Subcutaneous abdominal adipose tissue (tissue), 5 donors: ENCODE measurements at regions not wholly inside any gene's neighbourhood (a gene's known extent, or its start where the extent isn't known, plus 50 kb on each side); places are given as distances from the start of the nearest gene placed in this dataset.

Source experiments
- H3K27ac ChIP-seq: one replicate; pipeline ENCODE4 v1.7.0; 2013; ENCODE audit warnings: low read depth, mild to moderate bottlenecking, inconsistent platforms, low read length, moderate library complexity
- H3K27me3 ChIP-seq, 5 donors: one replicate each; pipeline ENCODE4 v1.7.0; 2013; ENCODE audit warnings: low read length in 5 of 5, inconsistent platforms in 1 of 5; ENCODE audit not compliant: control insufficient read depth in 5 of 5, insufficient read depth in 4 of 5
- H3K36me3 ChIP-seq, 5 donors: one replicate each; pipeline ENCODE4 v1.7.0; 2013; ENCODE audit warnings: low read length in 5 of 5; ENCODE audit not compliant: control insufficient read depth in 5 of 5, insufficient read depth in 5 of 5
- H3K4me1 ChIP-seq, 5 donors: one replicate each; pipeline ENCODE4 v1.7.0; 2013; ENCODE audit warnings: low read length in 5 of 5, mild to moderate bottlenecking in 3 of 5, moderate library complexity in 1 of 5; ENCODE audit not compliant: control insufficient read depth in 5 of 5, insufficient read depth in 5 of 5
- H3K4me3 ChIP-seq, 5 donors: one replicate each; pipeline ENCODE4 v1.7.0; 2013; ENCODE audit warnings: low read length in 5 of 5, low read depth in 1 of 5
- H3K9ac ChIP-seq, 5 donors: one replicate each; pipeline ENCODE4 v1.7.0; 2013; ENCODE audit warnings: low read length in 5 of 5, mild to moderate bottlenecking in 4 of 5, moderate library complexity in 3 of 5
- H3K9me3 ChIP-seq, 5 donors: one replicate each; pipeline ENCODE4 v1.7.0; 2013; ENCODE audit warnings: low read length in 5 of 5; ENCODE audit not compliant: control insufficient read depth in 5 of 5
- donor health status: healthy.
- donor health status: healthy.
- donor health status: healthy.
- donor health status: healthy.
- donor health status: healthy.

GRCh38 chr2:228549441-228550007 lies 368.0 kb upstream of the SPHKAP start:
- Histone ChIP-seq H3K9me3 (peaks cover 0 to 12% (median 4%) of the 10 kb centered on the region in 5 donors), H3K9ac (no peak overlapping the region), H3K27ac (no peak overlapping the region), H3K4me1 (peaks cover 0 to 13% (median 4%) of the 10 kb centered on the region in 5 donors), H3K27me3 (no peaks in the 10 kb centered on the region), H3K4me3 (no peak overlapping the region), H3K36me3 (no peaks in the 10 kb centered on the region)

DNA sequence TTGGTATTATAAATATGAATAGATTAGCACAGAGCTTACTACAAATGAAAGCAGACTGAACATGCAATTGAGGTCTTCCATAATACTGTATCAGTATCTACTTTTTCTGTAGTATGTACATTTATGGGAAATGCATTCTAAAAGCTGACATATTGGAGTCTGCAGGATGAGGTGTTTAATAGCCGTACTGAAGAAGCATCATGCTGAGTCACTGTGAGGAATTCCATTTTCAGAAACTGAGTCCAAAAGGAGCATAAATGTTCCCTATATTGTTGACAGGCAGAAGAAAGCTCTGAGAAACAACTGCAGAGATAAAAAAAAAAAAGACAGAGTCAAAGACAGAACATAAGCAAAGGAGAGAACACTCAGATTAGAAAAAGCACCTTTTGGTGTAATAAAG lies 366.7 kb upstream of the SPHKAP start:
- Histone ChIP-seq H3K4me1 (peaks cover 0 to 13% (median 4%) of the 10 kb centered on the region in 5 donors), H3K27me3 (no peaks in the 10 kb centered on the region), H3K4me3 (no peak overlapping the region), H3K36me3 (no peaks in the 10 kb centered on the region), H3K9ac (no peak overlapping the region), H3K9me3 (peaks cover 0 to 12% (median 4%) of the 10 kb centered on the region in 5 donors), H3K27ac (no peak overlapping the region)

DNA sequence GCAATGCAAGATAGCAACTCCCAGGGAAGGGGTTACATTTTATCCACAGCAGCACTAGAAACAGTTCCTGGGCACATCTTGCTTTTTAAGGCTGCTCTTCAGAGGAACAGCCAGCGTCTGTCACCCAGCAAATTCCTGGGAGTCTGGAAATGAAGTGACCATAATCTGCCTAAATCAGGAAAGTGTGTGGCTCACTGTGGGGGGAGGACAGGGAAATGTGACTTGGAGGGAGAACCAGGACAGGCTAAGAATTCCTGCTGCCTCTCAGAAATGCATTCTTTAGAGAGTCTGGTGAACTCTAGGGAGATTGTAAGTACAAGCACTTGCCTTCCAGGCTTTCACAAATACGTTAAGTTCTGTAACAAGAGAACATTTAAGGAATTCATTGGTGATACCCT lies 364.3 kb upstream of the SPHKAP start:
- H3K9ac ChIP-seq = no peak overlapping the region
- H3K36me3 ChIP-seq = no peaks in the 10 kb centered on the region
- H3K4me3 ChIP-seq = no peak overlapping the region
- no peak overlapping the region for H3K27ac ChIP-seq
- peaks cover 0 to 13% (median 4%) of the 10 kb centered on the region in 5 donors for H3K4me1 ChIP-seq
- no peaks in the 10 kb centered on the region for H3K27me3 ChIP-seq
- H3K9me3 ChIP-seq = peaks cover 0 to 11% (median 4%) of the 10 kb centered on the region in 5 donors

- no peak overlapping the region for H3K4me3 ChIP-seq
- peaks cover 0 to 11% (median 4%) of the 10 kb centered on the region in 5 donors for H3K9me3 ChIP-seq
- no peak overlapping the region for H3K27ac ChIP-seq
- no peak overlapping the region for H3K9ac ChIP-seq
- H3K36me3 ChIP-seq = no peaks in the 10 kb centered on the region
- H3K4me1 ChIP-seq = peaks cover 0 to 13% (median 4%) of the 10 kb centered on the region in 5 donors
- no peaks in the 10 kb centered on the region for H3K27me3 ChIP-seq
Measured at GRCh38 chr2:228545041-228545747, 363.7 kb upstream of the SPHKAP start.

GRCh38 chr2:228543117-228543516 lies 361.6 kb upstream of the SPHKAP start:
- H3K4me3 ChIP-seq = no peak overlapping the region
- H3K27me3 ChIP-seq = no peaks in the 10 kb centered on the region
- no peak overlapping the region for H3K27ac ChIP-seq
- no peak overlapping the region for H3K9ac ChIP-seq
- peaks cover 0 to 13% (median 4%) of the 10 kb centered on the region in 5 donors for H3K4me1 ChIP-seq
- no peaks in the 10 kb centered on the region for H3K36me3 ChIP-seq
- peaks cover 0 to 8% (median 4%) of the 10 kb centered on the region in 5 donors for H3K9me3 ChIP-seq

DNA sequence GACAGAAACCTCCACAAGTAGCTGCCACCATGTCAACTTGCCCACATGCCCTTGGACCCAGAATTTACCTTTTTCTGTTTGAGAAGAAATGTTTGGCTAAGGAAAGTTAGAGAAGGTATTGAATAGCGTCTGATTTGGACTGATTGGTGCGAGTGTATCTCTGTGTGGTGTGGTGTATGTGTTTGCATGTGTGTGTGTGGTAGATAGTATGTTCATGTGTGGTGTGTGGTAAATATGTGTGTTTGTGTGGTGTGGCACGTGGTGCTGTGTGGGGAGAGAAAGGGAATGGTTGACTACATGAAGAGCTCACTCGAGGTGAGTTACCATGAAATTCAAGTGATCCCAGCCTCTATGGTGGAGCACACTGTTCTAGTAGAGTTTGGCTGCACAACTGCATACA lies 360.8 kb upstream of the SPHKAP start:
- H3K4me3 ChIP-seq = no peak overlapping the region
- H3K27ac ChIP-seq = no peak overlapping the region
- no peaks in the 10 kb centered on the region for H3K27me3 ChIP-seq
- H3K4me1 ChIP-seq = peaks cover 0 to 13% (median 4%) of the 10 kb centered on the region in 5 donors
- H3K9me3 ChIP-seq = peaks cover 0 to 9% (median 6%) of the 10 kb centered on the region in 5 donors
- H3K9ac ChIP-seq = no peak overlapping the region
- no peaks in the 10 kb centered on the region for H3K36me3 ChIP-seq

GRCh38 chr2:228541789-228542188 lies 360.3 kb upstream of the SPHKAP start:
- H3K4me3 ChIP-seq = no peak overlapping the region

DNA sequence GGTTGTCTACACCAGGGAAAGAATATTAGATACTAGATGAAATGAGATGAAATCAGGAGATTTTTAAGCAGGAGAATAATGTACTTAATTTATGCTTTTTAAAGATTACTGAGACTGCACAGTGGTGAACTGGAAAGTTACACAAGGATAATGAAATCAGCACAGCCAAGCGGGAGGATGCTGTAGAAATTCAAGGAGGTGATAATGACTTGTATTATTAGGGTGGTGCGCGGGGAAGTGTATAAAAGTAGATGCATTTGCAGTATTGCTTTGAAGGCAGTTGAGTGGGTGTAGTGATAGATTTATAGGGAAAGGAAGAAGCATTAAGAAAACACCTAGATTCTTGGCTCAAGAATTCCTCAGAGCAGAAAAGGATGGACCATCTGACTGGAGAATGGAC lies 359.5 kb upstream of the SPHKAP start:
- H3K36me3 ChIP-seq = no peaks in the 10 kb centered on the region
- H3K4me1 ChIP-seq = peaks cover 0 to 11% (median 4%) of the 10 kb centered on the region in 5 donors
- H3K27me3 ChIP-seq = no peaks in the 10 kb centered on the region
- H3K9me3 ChIP-seq = peaks cover 0 to 11% (median 3%) of the 10 kb centered on the region in 5 donors
- H3K4me3 ChIP-seq = no peak overlapping the region
- no peak overlapping the region for H3K27ac ChIP-seq
- H3K9ac ChIP-seq = no peak overlapping the region

More at GRCh38 chr2:228541789-228542188, 360.3 kb upstream of the SPHKAP start:
- Histone ChIP-seq H3K27me3 (no peaks in the 10 kb centered on the region), H3K36me3 (no peaks in the 10 kb centered on the region), H3K4me1 (peaks cover 0 to 13% (median 4%) of the 10 kb centered on the region in 5 donors), H3K27ac (no peak overlapping the region), H3K9ac (no peak overlapping the region), H3K9me3 (peaks cover 0 to 13% (median 7%) of the 10 kb centered on the region in 5 donors)

DNA sequence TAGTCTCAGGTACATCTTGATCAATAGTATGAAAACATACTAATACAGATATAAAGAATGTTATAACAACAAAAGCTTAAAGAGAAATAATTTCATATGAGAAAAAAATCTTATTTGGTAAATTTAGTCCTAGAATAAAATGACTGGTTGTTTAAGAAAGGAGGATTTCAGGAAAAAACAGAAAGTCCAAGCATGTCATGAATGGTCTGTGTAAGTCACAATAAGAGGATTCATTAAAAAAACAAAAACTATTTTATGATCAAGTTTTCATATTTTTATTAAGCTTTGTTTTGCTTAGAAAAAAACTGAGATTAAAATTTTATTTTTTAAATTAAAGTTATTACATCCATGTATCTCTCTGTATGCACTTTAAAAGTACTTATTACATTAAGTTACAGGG lies 353.9 kb upstream of the SPHKAP start:
- H3K9ac ChIP-seq = no peak overlapping the region
- no peak overlapping the region for H3K4me3 ChIP-seq
- H3K9me3 ChIP-seq = peaks cover 0 to 19% (median 12%) of the 10 kb centered on the region in 5 donors
- no peak overlapping the region for H3K27ac ChIP-seq
- no peaks in the 10 kb centered on the region for H3K4me1 ChIP-seq
- no peaks in the 10 kb centered on the region for H3K36me3 ChIP-seq
- H3K27me3 ChIP-seq = no peaks in the 10 kb centered on the region

DNA sequence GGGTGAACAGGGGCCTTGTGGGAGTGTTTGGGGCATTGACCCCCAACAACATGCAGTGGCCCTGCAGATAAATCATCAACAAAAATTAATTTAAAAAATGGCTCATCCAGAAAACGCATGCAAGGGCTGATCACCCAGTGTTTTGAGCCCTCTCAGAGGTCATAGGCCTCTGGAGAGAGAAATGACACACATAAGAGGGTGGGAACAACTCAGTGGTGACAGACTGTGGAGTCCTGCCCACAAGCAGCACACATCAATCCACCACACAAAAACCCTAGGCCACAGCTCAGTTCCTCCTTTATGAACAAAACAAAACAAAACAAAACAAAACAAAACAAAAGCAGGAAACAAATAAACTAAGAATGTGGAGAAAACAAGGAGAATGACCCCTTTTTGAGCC lies 351.7 kb upstream of the SPHKAP start:
- H3K36me3 ChIP-seq = no peaks in the 10 kb centered on the region
- H3K9me3 ChIP-seq = peaks cover 0 to 19% (median 12%) of the 10 kb centered on the region in 5 donors
- H3K9ac ChIP-seq = no peak overlapping the region
- no peak overlapping the region for H3K27ac ChIP-seq
- H3K4me3 ChIP-seq = no peak overlapping the region
- no peaks in the 10 kb centered on the region for H3K4me1 ChIP-seq
- no peaks in the 10 kb centered on the region for H3K27me3 ChIP-seq
